CD4-positive, alpha-beta T cell treated with Interleukin-6 at 100 ng/mL for 8 hours (primary cell): ENCODE measurements at regions not wholly inside any gene's neighbourhood (a gene's known extent, or its start where the extent isn't known, plus 50 kb on each side); places are given as distances from the start of the nearest gene placed in this dataset.
"Not testable (repeated sequence)": the region's sequence is repeated elsewhere in the genome, so short reads cannot be mapped to it uniquely, and the experiment has no call there.

ENCODE experiments used
- DNase-seq: peaks from one replicate; pipeline ENCODE4 v3.0.0-alpha.2; 2020; ENCODE audit warnings: mixed read lengths, low spot score

- peak; percentile 60 for DNase-seq
These were observed 220.5 kb upstream of the B3GALT2 start for GRCh38 chr1:193406901-193407300.

GRCh38 chr1:193404236-193404635 is 217.8 kb upstream of the B3GALT2 start:
- no peak for DNase-seq

- DNase-seq = no peak
These were observed 216.6 kb upstream of the B3GALT2 start for GRCh38 chr1:193402977-193403376.

- DNase-seq = no peak
These were observed 215.6 kb upstream of the B3GALT2 start for GRCh38 chr1:193402037-193402436.

GRCh38 chr1:193394336-193394735 is 207.9 kb upstream of the B3GALT2 start:
- no peak for DNase-seq

DNA sequence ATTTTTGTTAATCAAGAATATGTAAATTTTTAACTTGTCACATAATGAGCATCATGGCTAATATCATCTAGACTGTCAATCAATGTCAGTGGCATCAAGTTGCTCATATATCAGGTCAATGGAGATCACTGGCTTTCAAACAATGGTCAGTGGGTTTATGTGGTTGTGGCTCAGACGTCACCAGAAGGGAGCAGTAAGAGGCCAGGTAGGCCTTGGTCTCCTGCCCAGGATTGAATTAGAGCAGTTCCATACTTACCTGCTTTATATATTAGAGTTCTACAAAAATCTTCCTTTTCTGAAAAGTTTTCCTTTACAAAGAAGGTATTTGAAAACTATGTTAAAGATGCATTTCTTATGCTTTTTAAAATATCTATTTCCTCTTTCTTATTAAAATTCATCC is 206.3 kb upstream of the B3GALT2 start:
- DNase-seq = no peak

DNA sequence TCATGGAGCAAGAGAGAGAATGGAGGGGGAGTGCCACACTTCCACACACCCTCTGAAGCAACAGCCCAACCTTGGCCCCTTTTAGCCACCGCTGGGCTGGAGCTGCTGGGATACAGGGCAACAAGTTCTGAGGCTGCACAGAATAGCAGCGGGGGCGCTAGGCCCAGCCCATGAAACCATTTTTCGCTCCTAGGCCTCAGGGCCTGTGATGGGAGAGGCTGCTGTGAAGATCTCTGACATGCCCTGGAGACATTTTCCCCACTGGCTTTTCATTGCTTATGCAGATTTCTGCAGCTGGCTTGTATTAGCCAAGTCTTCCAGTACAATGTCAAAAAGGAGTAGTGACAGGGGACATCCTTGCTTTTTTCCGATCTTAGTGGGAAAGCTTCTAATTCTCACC is 202.3 kb upstream of the B3GALT2 start:
- DNase-seq = no peak

DNA sequence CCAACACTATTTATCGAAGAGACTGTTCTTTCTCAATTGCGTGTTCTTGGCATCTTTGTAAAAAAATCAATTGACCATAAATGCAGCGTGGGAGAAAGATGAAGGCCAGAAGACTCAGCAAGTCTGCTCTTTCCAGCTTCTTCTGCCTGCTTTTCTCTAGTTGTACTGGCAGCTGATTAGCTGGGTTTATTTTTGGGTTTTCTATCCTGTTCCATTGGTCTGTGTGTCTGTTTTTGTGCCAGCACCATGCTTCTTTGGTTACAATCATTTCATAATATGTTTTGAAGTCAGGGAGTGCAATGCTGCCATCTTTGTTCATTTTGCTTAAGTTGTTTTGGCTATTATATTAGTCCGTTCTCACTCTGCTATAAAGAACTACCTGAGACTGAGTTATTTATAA is 201.8 kb upstream of the B3GALT2 start:
- no peak for DNase-seq

- DNase-seq = no peak
These were observed 201.0 kb upstream of the B3GALT2 start for GRCh38 chr1:193387406-193387805.

DNA sequence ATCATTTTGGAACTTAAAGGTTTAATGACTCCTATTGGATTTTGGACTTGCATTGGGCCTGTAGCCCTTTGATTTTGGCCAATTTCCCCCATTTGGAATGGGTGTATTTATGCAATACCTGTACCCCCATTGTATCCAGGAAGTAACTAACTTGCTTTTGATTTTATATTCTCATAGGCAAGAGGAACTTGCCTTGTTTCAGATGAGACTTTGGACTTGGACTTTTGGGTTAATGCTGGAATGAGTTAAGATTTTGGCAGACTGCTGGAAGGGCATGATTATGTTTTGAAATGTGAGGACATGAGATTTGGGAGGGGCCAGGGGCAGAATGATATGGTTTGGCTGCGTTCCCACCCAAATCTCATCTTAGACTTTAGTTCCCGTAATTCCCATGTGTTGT is 192.0 kb upstream of the B3GALT2 start:
- DNase-seq = not testable (repeated sequence)

DNA sequence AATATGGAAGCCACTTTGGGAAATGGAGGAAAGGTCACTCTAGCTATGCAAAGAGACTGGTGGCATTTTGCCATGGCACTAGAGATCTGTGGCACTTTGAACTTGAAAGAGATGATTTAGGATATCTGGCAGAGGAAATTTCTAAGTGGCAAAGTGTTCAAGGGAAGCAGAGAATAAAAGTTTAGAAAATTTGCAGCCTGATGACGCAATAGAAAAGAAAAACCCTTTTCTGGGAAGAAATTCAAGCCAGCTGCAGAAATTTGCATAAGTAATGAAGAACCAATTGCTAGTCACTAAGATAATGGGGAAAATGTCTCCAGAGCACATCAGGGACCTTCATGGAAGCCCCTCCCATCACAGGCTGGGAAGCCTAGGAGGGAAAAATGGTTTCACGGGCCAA is 191.1 kb upstream of the B3GALT2 start:
- DNase-seq = no peak

DNA sequence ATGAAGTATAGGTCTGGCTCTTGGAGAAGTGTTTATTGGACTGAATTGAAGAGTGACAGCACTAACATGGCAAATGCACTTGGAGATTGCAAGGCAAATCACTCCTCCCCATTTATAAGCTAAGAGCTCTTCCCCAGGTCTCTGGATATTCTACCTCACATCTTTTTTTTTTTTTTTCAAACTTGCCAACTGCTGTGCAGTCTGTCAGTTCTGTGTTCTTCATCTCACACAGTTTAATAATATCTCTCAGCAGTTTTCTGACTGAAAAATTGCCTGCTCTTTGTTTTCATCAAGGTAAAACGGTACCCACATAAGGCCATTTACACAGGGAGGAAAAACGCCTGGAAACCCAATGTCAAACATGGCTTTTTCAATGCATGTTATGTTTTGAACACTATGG is 186.1 kb upstream of the B3GALT2 start:
- no peak for DNase-seq

GRCh38 chr1:193368302-193368701 is 181.9 kb upstream of the B3GALT2 start:
- no peak for DNase-seq

DNA sequence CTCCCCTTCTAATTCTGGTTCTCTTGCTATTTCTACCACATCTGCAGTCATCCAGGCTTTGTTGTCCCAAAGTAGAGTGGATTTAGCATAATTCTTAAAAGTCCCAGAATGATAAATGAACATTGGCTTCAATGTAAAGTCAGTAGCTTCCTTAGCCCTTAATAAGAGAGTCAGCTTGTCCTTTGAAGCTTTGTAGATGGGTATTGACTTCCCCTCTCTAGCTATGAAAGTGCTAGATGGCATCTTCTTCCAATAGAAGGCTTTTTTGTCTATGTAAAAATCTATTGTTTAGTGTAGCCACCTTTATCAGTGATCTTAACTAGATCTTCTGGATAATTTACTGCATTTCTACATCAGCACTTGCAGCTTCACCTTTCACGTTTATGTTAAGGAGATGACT is 181.4 kb upstream of the B3GALT2 start:
- DNase-seq = no peak

DNA sequence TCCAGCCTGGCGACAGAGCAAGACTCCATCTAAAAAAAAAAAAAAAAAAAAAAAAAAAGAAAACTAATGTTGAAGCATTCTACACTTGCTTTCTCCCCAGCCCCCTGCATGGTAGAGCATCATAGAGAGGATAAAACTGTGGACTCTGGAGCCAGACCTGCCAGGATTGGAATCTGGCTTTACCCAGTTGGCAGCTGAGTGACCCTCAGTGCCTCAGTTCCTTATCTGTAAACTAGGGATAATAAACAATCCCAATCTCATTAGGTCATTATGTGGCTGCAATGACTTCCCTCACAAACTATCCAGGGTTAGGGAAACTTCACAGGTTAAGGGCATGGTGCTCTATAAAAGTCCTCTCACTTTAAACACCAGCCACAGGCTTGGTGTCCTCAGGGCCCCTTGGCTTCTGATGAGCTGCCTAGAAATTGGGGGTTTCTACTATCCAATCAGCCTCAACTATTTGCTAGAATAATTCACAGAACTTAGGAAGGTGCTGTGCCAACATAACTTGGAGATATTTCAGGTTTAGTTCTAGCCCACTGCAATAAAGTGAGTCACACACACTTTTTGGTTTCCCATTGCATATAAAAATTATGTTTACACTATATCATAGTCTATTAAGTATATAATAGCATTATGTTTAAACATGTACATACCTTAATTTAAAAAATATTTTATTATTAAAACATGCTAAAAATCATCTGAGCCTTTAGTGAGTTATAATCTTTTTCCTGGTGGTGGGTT is 180.5 kb upstream of the B3GALT2 start:
- no peak for DNase-seq

GRCh38 chr1:193365966-193366365 is 179.6 kb upstream of the B3GALT2 start:
- DNase-seq = no peak

- DNase-seq = no peak
These were observed 173.2 kb upstream of the B3GALT2 start for GRCh38 chr1:193359631-193360030.

- no peak for DNase-seq
These were observed 172.0 kb upstream of the B3GALT2 start for GRCh38 chr1:193358419-193358818.

GRCh38 chr1:193356249-193356648 is 169.8 kb upstream of the B3GALT2 start:
- DNase-seq = no peak

GRCh38 chr1:193355626-193356025 is 169.2 kb upstream of the B3GALT2 start:
- no peak for DNase-seq

- no peak for DNase-seq
These were observed 168.8 kb upstream of the B3GALT2 start for GRCh38 chr1:193355178-193355577.

GRCh38 chr1:193348769-193349535 is 162.5 kb upstream of the B3GALT2 start:
- no peak for DNase-seq

DNA sequence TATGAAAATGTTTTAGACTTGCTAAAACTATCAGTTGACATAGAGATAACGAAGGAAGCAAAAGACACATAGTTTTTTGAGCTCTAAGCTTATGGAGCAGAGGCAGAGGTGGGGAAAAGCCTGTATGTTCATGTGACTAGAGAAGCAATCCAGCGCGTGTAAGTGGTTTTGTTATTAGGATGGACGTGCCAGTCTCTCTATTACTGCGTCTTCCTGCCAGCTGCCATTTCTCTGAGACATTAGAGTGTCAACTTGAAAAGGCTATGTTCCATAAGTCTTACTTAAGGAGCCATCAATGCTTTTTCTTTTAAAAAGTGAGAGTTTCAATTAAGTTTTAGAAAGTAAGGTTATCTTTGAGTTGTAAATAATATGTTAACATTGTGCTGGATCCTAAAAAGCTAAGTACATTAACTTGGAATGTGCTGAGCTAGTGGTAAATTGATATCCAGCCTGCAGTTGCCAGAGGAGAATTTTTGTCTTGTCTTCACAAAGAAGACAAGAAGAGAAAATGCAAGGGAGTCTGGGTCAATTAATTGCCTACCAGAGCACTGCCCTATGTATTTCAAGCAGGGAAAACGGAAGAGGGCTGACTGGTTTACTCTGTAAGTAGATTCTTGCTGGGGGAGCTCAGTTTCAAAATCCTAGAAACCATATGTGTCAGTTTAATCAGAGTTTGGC is 161.8 kb upstream of the B3GALT2 start:
- DNase-seq = no peak
